Uterus (tissue), 3 donors: ENCODE measurements at regions not wholly inside any gene's neighbourhood (a gene's known extent, or its start where the extent isn't known, plus 50 kb on each side); places are given as distances from the start of the nearest gene placed in this dataset.

Experiments used
- DNase-seq, 2 donors: peaks; one replicate each; pipeline ENCODE4 v3.0.0-alpha.2; 2019 to 2020
- H3K27ac ChIP-seq, 2 donors: fragments of 200-600 bp; sonication (generic); 1 replicate in 1 of 2; 2 replicates in 1 of 2; pipeline ENCODE4 v1.5.1; 2016 to 2018
- H3K27me3 ChIP-seq, 2 donors: fragments of 200-600 bp; sonication (generic); one replicate each; pipeline ENCODE4 v1.5.1; 2018 to 2019; ENCODE audit warnings: control low read depth in 1 of 2
- H3K36me3 ChIP-seq, 2 donors: fragments of 200-600 bp; sonication (generic); one replicate each; pipeline ENCODE4 v1.5.1; 2019; ENCODE audit warnings: control low read depth in 1 of 2
- H3K4me1 ChIP-seq, 2 donors: fragments of 200-600 bp; sonication (generic); one replicate each; pipeline ENCODE4 v1.5.1; 2018 to 2019; ENCODE audit warnings: control low read depth in 1 of 2
- H3K4me3 ChIP-seq, 2 donors: fragments of 200-600 bp; sonication (generic); 1 replicate in 1 of 2; 2 replicates in 1 of 2; pipeline ENCODE4 v1.5.1; 2018 to 2019; ENCODE audit warnings: mild to moderate bottlenecking in 1 of 2
- H3K9me3 ChIP-seq, 2 donors: fragments of 200-600 bp; sonication (generic); one replicate each; pipeline ENCODE4 v1.5.1; 2019; ENCODE audit warnings: control low read depth in 1 of 2
- POLR2A ChIP-seq, 2 donors: fragments of 450-650 bp; IDR thresholded peaks; one replicate each; pipeline ENCODE4 v1.6.1; 2016; ENCODE audit warnings: antibody characterized with exemption in 2 of 2, mild to moderate bottlenecking in 1 of 2, moderate library complexity in 1 of 2
- intact Hi-C: fragments of 100-400 bp; cut with DNase I; formaldehyde crosslinking; loops from one replicate; pipeline ENCODE4 v1.15.1; 2023; ENCODE audit warnings: low total_unique reads
- TF ChIP-seq, protein P1 (sequence below), 4 experiments: fragments of 200-600 bp in 2 of 4; fragments of 450-650 bp in 2 of 4; sonication (generic) in 2 of 4; IDR thresholded peaks; one replicate each; pipeline ENCODE4 v1.5.1; 2016 to 2019; ENCODE audit warnings: antibody characterized with exemption in 4 of 4, mild to moderate bottlenecking in 2 of 4, moderate library complexity in 1 of 4
- donor health status: DM: yes; HTN: yes; CAD: no.

DNA sequence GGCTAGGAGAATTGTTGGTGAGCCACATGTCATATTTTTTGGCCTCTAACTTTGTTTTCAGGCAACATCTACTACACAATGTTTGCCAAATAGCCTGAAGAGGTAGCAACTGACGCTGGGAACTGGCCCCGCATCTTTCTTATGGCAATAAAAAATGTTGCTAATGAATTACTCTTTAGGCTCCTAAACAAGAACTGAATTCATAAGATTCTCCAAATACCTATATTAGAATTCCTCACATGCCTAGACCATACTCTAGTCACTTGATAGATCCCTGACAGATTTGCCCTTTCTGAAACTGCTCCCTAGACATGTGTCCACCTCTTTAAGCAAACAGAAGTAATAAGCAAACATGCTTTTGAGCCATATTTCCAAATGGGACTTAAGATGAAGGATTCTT lies 209.0 kb upstream of the ATXN7L3B start:
- Histone ChIP-seq H3K27ac (no peak overlapping the region), H3K4me3 (no peak overlapping the region), H3K36me3 (no peaks in the 10 kb centered on the region), H3K4me1 (no peaks in the 10 kb centered on the region), H3K9me3 (no peaks in the 10 kb centered on the region), H3K27me3 (no peaks in the 10 kb centered on the region)
- no peak for DNase-seq
- intact Hi-C loops, result no loop called here
- TF ChIP-seq POLR2A (IDR thresholded peaks at IDR 0.05), result no peak
- TF ChIP-seq, protein P1, sequence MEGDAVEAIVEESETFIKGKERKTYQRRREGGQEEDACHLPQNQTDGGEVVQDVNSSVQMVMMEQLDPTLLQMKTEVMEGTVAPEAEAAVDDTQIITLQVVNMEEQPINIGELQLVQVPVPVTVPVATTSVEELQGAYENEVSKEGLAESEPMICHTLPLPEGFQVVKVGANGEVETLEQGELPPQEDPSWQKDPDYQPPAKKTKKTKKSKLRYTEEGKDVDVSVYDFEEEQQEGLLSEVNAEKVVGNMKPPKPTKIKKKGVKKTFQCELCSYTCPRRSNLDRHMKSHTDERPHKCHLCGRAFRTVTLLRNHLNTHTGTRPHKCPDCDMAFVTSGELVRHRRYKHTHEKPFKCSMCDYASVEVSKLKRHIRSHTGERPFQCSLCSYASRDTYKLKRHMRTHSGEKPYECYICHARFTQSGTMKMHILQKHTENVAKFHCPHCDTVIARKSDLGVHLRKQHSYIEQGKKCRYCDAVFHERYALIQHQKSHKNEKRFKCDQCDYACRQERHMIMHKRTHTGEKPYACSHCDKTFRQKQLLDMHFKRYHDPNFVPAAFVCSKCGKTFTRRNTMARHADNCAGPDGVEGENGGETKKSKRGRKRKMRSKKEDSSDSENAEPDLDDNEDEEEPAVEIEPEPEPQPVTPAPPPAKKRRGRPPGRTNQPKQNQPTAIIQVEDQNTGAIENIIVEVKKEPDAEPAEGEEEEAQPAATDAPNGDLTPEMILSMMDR (IDR thresholded peaks at IDR 0.05), result no peak

DNA sequence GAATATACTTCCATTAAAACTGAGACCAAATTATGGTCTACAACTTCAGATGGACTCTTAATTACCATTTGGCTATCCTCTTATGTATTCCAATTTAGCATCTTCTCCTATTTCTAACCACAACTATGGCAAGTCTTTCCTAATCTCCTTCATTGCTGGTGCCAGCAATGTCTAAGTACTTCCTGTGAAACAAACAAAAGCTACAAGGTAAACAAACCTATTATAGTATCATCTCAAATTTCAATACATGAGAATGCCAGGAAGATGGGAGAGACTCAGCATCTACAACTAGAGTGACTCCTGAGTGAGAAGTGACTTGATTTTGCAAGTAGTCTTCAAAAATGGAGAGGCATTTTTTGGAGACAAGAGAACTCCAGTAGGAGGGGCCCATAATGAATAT lies 202.9 kb upstream of the ATXN7L3B start:
- Histone ChIP-seq H3K27ac (no peak overlapping the region), H3K4me1 (no peaks in the 10 kb centered on the region), H3K4me3 (no peak overlapping the region), H3K36me3 (no peaks in the 10 kb centered on the region), H3K9me3 (no peaks in the 10 kb centered on the region), H3K27me3 (no peaks in the 10 kb centered on the region)
- TF ChIP-seq, protein P1 (IDR thresholded peaks at IDR 0.05), result no peak
- TF ChIP-seq POLR2A (IDR thresholded peaks at IDR 0.05), result no peak
- no peak for DNase-seq
- intact Hi-C loops, result no loop called here

DNA sequence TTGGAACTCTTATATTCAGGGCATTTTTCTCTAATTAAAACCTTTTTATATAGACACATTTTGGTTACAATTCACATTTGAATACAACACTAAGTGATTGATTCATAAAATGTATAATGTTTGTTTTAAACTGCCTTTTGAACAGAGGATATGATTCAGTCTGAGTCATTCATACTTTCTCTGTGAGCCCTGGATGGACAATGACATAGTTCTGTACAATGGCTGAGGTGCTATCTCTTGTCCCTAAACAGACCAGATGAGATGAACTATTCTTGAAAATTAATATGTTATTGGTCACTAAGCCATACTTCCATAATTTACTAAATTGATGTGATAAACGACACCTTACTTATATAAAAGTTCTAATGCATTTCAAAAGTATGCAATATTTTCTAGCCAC lies 199.7 kb upstream of the ATXN7L3B start:
- Histone ChIP-seq H3K27ac (no peak overlapping the region), H3K36me3 (no peaks in the 10 kb centered on the region), H3K4me1 (no peaks in the 10 kb centered on the region), H3K4me3 (no peak overlapping the region), H3K27me3 (no peaks in the 10 kb centered on the region), H3K9me3 (no peaks in the 10 kb centered on the region)
- no peak for DNase-seq
- intact Hi-C loops, result no loop called here
- TF ChIP-seq, protein P1 (IDR thresholded peaks at IDR 0.05), result no peak
- TF ChIP-seq POLR2A (IDR thresholded peaks at IDR 0.05), result no peak

DNA sequence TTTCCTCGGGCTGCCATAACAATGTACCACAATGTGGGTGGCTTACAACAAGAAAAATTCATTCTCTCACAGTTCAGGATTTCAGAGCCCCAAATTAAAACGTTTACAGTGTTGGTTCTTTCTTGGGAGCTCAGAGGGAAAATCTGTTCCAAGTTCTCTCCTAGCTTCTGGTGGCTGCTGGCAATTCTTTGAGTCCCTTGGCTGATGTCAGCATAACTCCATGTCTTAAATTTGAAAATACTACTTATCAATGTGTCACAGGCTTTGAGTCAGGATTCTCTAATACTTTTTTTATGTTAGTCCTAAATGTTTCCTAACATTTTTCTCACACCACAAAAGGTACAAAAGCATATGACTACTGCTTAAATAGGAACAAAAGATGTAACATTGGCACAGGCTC lies 198.4 kb upstream of the ATXN7L3B start:
- Histone ChIP-seq H3K9me3 (no peaks in the 10 kb centered on the region), H3K27ac (no peak overlapping the region), H3K36me3 (no peaks in the 10 kb centered on the region), H3K27me3 (no peaks in the 10 kb centered on the region), H3K4me3 (no peak overlapping the region), H3K4me1 (no peaks in the 10 kb centered on the region)
- intact Hi-C loops, result no loop called here
- TF ChIP-seq POLR2A (IDR thresholded peaks at IDR 0.05), result no peak
- TF ChIP-seq, protein P1 (IDR thresholded peaks at IDR 0.05), result no peak
- no peak for DNase-seq

DNA sequence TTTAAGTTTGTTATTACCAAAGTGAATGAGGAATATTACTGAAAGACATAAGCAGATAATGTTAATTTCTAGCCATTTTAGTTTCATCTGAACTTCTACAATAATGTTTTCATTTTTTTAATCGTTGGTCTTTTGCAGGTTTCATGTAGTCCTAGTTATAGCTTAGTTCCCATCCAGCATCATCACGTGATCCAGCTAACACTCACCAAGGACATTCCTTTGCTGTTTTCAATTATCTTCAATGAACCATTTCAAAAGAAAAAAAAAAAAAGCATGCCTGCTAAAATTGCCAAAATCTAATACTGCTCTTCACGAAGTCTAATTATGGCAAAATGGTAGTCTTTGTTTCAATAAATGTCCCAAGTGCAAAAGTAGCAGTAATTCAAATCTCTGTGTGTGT lies 187.7 kb upstream of the ATXN7L3B start:
- DNase-seq, result no peak
- TF ChIP-seq, protein P1 (IDR thresholded peaks at IDR 0.05), result no peak
- TF ChIP-seq POLR2A (IDR thresholded peaks at IDR 0.05), result no peak
- H3K36me3 ChIP-seq, result no peaks in the 10 kb centered on the region
- no peaks in the 10 kb centered on the region for H3K27me3 ChIP-seq
- H3K27ac ChIP-seq, result no peak overlapping the region
- no peaks in the 10 kb centered on the region for H3K4me1 ChIP-seq
- H3K9me3 ChIP-seq, result no peaks in the 10 kb centered on the region
- intact Hi-C loops, result no loop called here
- no peak overlapping the region for H3K4me3 ChIP-seq
